GM21737 (cell line): ENCODE measurements at regions not wholly inside any gene's neighbourhood (a gene's known extent, or its start where the extent isn't known, plus 50 kb on each side); places are given as distances from the start of the nearest gene placed in this dataset.

Source experiments
- ATAC-seq: cut with Tn5 transposase; IDR thresholded peaks from one replicate; pipeline ENCODE4 v1.9.1; 2021; ENCODE audit warnings: mild to moderate bottlenecking, moderate library complexity; ENCODE audit not compliant: unreplicated experiment

GRCh38 chr13:31853643-31854326 is 114.5 kb downstream of the RXFP2 start:
- ATAC-seq = no peak

GRCh38 chr13:31859571-31859970 is 120.2 kb downstream of the RXFP2 start:
- no peak for ATAC-seq

GRCh38 chr13:31860002-31860401 is 120.7 kb downstream of the RXFP2 start:
- no peak for ATAC-seq

GRCh38 chr13:31862828-31863227 is 123.5 kb downstream of the RXFP2 start:
- no peak for ATAC-seq

GRCh38 chr13:31864307-31864706 is 125.0 kb downstream of the RXFP2 start:
- ATAC-seq = no peak

- ATAC-seq = no peak
Measured at GRCh38 chr13:31866099-31866498, 126.8 kb downstream of the RXFP2 start.

GRCh38 chr13:31867709-31868108 is 128.4 kb downstream of the RXFP2 start:
- ATAC-seq = no peak

- ATAC-seq = no peak
Measured at GRCh38 chr13:31869582-31869981, 130.3 kb downstream of the RXFP2 start.

- no peak for ATAC-seq
Measured at GRCh38 chr13:31870511-31870910, 131.2 kb downstream of the RXFP2 start.

GRCh38 chr13:31873145-31873544 is 133.8 kb downstream of the RXFP2 start:
- no peak for ATAC-seq

GRCh38 chr13:31875134-31875533 is 135.8 kb downstream of the RXFP2 start:
- ATAC-seq = no peak

GRCh38 chr13:31878052-31878451 is 138.7 kb downstream of the RXFP2 start:
- ATAC-seq = no peak

GRCh38 chr13:31878495-31878894 is 139.2 kb downstream of the RXFP2 start:
- no peak for ATAC-seq

- no peak for ATAC-seq
Measured at GRCh38 chr13:31878955-31879354, 139.6 kb downstream of the RXFP2 start.

- ATAC-seq = no peak
Measured at GRCh38 chr13:31880851-31881494, 141.6 kb downstream of the RXFP2 start.

GRCh38 chr13:31881495-31881882 is 142.2 kb downstream of the RXFP2 start:
- ATAC-seq = no peak

- ATAC-seq = no peak
Measured at GRCh38 chr13:31882794-31883193, 143.5 kb downstream of the RXFP2 start.

- ATAC-seq = no peak
Measured at GRCh38 chr13:31884556-31884955, 145.2 kb downstream of the RXFP2 start.

- ATAC-seq = no peak
Measured at GRCh38 chr13:31885994-31886393, 145.6 kb upstream of the FRY start.

GRCh38 chr13:31887286-31887685 is 144.3 kb upstream of the FRY start:
- ATAC-seq = no peak

- ATAC-seq = no peak
Measured at GRCh38 chr13:31890946-31891345, 140.6 kb upstream of the FRY start.

- ATAC-seq = no peak
Measured at GRCh38 chr13:31891472-31891871, 140.1 kb upstream of the FRY start.

GRCh38 chr13:31894931-31895330 is 136.6 kb upstream of the FRY start:
- no peak for ATAC-seq
